NCI-H2196 (cell line): ENCODE measurements at regions not wholly inside any gene's neighbourhood (a gene's known extent, or its start where the extent isn't known, plus 50 kb on each side); places are given as distances from the start of the nearest gene placed in this dataset.

Experiments used
- DNase-seq: peaks from one replicate; lab custom pipeline; 2025; ENCODE audit not compliant: unreplicated experiment; lab: John Stamatoyannopoulos, UW

DNA sequence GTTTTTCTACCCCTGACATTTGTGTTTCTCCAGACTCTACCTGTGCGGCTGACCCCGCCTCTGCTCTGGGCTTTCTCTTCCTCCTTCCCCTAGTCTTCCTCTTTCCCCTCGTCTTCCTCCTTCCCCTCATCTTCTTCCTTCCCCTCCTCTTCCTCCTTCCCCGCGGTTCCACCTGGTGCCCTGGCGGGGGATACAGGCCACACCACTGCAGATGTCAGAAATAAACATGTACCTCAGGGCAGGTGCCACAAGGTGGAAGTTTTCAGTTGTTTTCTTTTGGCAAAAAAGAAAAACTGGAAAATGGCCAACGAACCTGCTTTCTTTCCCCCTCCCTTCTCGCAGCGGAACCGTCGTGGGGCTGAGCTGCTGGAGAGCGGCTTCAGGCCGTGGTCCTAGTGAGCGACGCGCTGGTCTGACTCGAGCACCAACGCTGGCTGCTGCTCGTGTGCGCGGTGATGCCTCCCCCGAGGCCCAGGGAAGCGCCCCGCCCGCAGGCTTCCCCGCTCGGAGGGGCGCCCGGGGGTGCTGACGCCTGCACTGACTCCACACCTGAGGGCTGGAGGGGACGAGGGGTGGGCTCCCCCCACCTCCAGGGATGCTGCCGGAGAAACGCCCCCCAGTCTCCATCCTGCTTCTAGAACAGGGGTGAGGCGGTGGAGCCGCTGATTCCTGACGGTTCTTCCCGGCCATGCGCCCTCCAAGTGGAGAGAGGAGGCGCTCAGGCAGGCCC, 83.7 kb upstream of the ZNF516 start:
- DNase-seq = no peak

DNA sequence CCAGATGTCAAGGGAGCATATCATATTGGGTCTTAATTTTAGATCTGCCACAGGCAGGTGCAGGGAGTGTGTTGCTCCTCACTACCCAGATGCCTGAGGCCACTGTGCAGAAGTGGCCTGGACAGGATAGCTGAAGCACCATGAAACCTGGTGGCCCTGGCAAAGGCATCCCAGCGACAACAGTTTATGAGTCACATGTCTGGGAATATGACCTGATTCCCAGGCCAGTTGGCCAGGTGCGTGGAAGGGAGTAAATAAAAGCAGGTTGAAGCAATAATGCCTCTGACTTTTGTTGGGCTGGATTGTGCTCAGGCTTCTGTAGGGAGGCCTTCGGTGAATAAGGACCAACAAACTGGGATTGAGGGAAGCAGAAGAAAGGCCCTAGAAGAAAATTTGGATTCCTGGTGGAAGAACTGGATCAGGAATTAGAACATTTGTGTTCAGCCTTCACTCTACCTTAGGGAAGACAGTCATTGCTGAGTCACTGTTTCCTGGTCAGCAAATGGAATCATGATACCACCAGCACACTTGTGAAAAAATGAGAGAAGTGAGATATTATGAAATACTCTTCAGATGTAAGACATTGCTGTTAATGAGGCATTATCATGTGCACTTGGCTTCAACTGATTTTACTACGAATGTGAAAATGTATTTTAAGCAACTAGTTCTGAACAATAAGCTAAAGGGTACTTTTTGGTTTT, 78.4 kb upstream of the ZNF516 start:
- no peak for DNase-seq

DNA sequence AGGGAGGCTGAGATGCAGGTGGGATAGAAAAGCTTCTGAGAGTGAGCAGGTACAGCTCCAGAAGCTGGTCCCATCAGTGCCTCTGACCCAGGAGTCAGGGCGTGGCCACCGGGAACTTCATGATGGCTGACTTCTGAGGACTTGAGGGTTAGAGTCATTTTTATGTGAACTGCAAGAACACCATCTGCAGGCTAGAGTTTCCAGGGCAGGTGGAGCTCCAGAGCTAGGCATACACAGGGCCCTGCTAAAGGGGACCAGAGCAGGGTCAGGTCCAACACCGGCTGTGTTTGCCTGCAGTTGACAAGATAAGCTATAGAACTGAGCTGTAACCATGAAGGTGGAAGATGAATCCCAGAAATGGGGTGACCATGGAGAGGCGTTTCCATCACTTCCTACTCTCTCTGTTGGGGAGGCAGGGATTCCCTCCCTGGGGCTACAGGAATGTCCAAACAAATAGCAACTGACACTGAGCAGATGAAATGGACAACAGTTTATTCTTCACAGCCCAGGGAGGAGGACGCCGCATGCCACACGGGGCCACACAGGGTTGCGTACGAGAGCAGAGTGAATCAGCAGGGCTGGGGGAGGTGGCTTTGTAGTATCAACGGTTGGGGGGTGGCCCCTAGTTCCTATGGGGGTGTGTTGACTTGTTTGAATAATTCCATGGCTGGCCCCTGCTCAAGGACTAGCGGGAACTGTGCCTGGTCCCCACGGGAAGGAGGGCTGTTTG, 77.6 kb upstream of the ZNF516 start:
- DNase-seq = no peak

DNA sequence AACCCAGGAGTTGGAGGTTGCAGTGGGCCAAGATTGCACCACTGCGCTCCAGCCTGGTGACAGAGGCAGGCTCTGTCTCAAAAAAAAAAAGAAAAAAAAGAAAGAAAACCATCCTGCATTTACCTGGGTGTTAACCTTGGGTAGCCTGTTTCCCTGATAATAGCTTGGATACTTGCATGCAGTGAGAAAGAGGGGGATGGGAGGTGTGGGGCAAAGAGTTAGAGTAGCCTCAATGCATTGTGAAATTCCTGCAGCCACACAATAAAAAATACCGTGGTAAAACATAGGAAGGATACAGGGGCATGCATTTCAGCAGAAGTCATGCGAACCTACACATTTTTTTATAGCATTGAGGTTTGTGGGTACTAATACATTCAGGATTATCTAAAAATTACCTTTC, 76.6 kb upstream of the ZNF516 start:
- DNase-seq = no peak

DNA sequence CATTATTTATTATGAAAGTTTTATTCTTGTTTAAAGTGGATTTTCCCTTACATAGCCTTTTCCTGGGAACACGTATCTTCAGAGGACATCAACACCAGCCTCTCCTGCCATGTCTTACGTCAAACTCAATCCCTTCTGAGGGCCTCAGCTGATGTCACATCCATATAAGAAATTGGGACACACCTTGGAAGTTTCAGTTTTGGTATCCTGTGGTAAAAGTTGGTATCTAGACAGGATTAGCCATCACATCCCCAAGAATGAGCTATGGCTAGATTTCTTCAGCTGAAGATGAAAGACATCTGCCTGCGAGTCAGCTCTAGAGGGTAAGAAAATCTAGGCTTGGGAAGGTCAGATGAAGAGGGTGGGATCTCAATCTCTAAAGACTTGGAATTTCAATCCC, 75.8 kb upstream of the ZNF516 start:
- no peak for DNase-seq

DNA sequence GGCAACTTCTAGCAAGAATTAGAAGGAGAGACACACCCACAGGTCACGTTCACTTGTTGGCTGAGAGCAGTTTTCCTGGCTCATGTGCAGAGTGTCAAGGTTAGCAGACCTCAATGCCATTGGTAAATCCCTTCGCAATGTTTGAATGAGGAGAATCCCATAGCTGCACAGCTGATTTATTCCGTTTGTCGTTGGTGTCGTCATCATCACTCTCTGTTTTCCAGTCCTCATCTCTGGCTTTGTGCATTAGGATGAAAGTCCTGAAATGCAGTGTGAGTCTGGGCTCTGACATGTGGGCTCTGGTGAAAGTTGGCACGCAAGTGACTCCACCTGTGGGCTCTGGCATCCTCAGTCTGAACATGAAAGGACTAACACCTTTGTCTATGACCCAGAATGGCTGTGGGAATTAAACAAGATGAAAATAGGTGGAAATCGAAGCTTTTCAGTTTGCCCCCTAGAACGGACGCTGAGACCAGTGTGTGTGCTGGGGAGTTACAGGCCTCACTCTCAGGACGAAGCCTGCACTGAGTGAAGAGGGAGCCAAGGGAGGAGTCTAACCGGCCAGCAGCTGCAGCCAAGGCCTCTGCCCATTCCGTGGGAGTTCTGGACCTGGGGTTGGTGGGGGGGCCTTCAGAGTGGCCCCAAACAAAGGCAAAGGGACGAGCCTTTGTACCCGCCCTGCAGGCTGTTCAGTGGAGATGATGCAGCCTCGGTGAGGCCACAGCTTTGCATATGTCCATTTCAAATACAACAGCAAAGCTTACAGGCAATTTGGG, 74.8 kb upstream of the ZNF516 start:
- no peak for DNase-seq

DNA sequence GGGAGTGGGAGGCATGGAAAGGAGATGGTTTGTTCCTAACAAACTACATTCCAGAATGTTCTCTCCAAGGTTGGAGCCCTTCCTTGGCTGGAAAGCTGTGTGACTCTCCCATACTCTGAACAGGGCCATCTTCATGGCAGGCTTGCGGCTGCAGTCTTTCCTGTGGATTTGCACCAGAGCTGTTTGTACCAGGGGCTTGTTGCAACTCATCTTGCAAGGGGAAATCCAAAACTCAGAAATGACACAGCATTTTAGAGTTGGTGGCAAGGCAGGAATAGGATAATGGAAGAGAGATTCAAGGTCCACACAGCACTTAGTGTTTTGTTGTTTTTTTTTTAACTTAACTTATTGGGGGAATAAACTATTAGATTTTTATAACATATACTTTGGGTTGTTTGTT, 73.7 kb upstream of the ZNF516 start:
- no peak for DNase-seq

DNA sequence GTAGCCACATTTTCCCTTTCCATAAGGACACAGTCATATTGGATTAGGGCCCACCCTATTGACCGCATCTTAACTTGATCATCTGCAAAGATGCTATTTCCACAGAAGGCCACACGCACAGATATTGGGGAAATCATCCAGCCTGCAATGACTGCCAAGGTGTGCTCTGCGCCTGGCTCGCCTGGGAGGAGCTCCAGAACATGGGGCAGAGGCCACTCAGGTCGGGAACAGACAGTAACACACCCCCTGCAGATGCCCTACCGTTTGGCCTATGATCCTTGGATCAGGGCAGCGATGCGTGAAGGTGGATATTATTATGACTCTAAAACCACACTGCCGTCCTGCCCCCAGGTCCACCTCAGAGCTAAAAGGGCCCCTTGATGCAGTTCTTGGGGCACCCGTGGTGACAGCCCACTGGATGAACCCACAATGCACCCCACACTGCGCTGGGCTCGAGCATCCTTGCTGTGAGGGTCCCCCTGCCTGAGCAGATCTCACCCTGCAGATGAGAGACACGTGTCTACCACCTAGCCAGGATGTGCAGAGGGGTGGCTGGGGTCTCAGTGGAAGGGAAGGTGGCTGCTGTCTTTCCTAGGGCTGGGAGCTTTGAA, 72.9 kb upstream of the ZNF516 start:
- DNase-seq = no peak

DNA sequence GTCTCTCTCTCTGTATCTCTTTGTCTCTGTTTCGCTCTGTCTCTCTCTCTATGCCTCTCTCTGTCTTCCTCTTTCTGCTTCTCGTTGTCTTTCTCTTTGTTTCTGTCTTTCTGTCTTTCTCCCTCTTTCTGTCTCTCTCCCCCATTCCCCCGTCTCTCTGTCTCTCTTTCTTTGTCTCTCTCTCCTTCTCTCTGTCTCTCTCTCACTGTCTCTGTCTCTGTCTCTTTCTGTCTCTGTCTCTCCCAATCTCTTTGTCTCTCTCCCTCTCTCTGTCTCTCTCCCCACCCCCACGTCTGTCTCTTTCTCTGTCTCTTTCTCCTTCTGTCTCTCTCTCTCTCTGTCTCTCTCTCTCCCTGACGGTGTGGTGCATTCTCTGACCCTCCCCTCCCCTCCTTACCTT, 71.9 kb upstream of the ZNF516 start:
- DNase-seq = no peak

DNA sequence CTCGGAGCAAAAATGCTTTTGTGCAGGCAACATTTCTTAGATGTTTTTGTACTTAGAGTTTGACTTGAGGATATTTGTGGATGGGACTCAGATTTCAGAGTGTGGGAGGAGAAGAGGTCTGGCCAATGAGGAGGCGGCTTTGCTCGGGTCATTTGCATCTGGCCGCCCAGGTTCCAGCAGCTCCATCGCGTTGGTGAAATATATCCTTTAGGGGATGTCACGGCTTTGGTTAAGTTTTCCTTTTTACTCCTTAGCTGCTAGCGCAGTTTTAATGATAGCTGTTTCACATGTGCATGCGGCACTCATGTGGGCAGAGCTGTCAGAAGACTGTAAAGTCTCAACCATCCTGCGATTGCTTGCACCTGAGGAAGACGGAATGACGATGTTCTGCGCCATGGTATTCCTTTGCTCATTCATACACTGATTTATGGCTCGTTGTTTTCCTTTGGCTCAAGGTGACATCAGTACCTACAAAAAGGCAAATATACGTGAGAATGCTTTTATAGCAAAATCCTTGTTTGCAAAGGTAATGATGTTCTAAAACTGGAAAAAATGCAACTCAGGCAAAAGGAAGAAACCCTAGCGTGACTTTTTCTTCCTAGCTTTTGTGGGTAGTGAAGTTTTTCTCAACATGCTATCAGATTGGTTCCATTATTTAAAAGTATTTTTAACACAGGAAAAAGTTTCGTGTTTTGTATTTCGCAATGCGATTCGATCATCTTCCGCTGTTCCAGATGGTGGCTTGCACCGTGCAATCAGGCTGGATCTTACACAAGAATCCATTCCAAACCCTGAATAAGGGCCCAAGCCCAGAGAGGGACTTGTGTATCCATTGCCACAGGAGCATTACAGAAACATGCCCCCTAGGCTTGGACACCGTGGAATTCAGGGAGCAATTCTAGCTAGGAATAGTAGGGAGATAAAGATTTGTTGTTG, 70.5 kb upstream of the ZNF516 start:
- peak; percentile 68 for DNase-seq

DNA sequence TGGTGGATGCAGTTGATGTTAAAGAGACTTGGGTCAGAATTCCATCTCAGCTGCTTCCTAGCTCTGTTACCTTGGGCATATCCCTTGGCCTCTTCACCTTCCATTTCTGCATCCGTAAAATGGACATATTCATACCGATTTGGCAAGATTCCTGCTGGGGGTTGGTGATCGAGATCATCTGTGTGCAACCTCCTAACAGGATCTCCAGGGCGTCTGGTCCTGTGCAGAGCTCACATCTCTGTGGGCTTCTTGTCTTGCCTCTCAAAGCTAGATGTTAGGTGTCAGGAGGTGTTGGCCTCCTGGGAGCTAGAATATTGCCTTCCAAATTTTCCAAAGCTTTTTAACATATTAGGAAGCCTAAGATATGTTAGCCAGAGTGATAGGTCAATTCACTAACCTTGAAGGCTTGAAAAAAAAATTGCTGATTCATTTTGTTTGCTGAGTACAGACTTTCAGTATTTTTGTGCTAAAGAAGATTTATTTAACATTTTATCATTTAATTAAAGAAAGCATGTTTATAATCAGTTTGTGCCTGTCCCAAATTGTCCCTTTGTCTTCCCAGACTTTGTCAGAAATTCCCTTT, 69.7 kb upstream of the ZNF516 start:
- no peak for DNase-seq

DNA sequence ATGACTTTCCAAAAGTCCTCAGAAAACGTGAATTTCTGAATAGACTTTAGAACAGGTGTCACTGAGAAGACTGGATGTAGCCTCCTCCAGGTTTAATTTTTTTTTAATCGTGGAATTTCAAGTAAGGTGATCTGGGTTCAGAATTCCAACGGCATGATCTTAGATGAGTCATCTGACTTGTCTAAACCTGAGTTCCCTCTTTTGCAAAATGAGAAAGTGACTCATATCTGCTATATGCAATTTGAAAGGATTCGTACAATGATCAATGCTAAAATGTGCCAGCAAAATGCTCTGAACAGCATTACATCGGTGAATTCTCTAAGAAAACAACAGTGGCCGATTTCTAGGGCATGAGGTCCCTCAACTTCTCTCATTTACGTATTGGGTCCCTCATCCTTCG, 69.1 kb upstream of the ZNF516 start:
- peak; percentile 9 for DNase-seq

DNA sequence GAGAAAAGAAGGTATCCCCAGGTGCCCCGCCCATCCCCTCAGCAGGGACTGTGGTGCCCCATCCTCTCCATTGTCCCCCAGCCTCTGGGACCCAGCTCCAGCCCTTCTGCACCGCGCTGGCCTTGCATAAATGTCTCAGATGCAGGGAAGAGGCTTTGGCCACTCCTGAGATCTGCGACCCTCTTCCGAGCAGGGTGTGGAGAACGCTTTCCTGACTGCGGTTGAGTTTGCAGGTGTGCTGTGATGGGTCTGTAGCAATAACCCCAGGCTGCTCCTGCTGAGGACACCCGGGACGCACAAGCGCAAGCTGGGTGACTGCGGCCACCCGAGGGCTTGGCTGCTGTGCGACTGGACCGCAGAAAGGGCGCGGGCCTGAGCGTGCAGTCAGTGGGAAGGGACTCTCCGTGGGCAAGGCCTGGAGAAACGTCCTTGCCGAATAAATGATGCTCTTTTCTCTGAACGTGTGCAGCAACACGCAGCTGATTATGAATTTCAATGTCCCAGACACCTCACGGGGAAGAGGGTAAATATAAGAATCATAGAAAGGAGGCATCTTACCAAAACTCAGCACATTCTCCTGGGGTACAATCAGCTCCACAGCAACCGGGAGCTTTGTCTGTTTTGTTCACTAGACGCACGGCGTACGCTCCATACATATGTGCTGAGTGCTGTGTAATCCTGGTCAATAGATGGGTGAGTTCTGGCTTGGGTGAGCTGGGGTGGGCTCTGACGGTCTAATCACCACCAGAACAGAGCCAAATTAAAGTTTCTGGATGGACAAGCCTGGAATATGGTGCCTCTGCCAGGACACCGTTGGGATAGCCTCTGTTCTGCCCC, 67.5 kb upstream of the ZNF516 start:
- no peak for DNase-seq

DNA sequence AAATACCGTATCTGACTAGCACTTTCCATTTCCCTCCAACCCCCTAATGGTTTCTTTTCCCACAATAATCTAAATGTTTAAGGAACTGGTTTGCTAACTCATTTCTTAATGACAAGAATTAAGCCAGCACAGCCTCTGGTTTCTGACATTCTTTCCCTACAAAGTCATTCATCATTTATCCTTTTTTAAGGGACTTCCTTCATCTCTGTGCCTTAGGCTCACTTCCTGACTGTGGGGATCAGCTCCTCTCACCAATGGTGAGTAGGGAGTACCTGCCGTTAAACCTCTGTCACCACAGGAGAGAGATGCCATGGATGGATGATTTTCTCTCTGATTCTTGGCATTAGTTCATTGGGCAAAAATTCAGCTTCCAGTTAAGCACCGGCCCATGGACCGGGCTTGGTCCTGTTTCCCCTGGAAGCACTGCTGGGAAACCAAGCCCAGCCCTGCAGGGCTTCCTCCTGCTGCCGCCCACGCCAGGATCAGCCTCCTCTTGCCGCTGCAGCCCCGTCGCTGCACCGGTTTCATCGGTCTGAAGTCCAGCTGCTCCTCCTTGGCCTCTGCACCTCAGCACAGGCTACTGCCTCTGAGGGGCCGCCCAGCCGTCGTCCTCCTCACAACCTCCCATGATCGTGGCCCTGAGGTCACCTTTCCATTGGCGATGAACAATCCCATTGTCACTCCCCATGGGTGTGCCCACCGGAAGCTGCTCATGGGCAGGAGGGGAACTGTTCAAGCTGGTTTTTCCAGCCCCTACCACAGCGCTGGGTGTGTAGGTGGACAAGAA, 64.0 kb upstream of the ZNF516 start:
- DNase-seq = no peak

DNA sequence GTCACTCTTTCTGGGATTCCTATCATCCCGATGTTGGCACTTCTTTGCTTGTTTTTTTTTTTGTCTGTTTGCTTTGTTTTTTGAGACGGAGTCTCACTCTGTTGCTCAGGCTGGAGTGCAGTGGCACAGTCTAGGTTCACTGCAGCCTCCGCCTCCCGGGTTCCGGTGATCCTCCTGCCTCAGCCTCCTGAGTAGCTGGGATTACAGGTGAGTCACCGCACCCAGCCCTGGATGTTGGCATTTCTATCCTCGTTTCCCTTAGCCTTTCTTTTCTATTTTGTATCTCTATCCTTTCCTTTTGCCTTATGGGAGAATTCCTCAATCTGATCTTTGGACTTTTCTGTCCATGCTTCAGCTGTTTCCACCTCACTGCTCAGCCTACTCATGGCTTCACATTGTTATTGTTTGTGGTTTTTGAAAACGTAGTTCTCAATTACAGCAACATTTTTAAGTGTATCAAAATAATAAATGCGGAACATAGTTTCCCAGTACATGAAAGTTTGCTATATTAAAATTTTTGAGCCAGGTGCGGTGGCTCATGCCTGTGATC, 62.1 kb upstream of the ZNF516 start:
- no peak for DNase-seq

DNA sequence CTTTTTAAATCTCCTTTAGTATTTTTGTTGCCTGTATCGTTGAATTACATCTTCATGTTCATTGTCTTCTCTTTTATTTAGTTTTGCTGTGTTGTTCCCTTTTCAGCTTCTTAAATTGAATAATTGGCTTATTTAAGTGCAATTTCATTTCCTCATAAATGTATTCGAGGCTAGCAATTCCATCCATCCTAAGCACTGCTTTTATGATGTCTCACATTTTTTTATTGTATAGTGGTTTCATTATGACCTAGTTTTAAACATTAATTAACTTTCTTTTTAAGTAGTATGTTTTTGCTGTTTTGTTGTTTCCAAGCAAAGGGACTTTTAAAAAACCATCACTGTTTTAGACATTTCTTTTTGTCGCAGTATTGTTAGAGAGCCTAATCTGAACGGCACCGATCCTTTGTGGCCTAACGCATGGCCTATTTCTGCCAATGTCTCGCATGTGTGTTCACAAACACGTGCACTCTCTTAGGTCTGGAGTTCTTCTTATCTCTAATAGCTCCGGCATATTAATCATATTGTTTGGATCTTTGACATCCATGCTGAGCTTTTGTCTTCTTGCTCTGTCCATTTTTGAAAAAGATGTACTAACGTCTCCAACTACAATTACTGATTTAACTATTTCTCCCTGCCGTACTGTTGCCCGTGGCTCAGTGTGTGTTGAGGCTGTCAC, 59.6 kb upstream of the ZNF516 start:
- DNase-seq = no peak
